Panc1 (cell line): ENCODE measurements at regions not wholly inside any gene's neighbourhood (a gene's known extent, or its start where the extent isn't known, plus 50 kb on each side); places are given as distances from the start of the nearest gene placed in this dataset.

Experiments
- ATAC-seq: fragments of 200-7000 bp; cut with Tn5 transposase; 2 replicates; pipeline ENCODE4 v1.9.1; 2020; ENCODE audit warnings: mild to moderate bottlenecking, moderate library complexity
- BruUV-seq: library from RNA; stranded (reverse); fragments of 400-500 nt; replicated peaks from 2 replicates; lab custom pipeline; 2021; lab: Mats Ljungman, UMichigan
- CTCF ChIA-PET: fragments of 300-600 bp; sonication (Branson Sonifier 250); formaldehyde crosslinking; loops from one replicate; lab custom pipeline; 2022; ENCODE audit warnings: antibody characterized with exemption; lab: Charles Lee
- POLR2A ChIA-PET: fragments of 300-600 bp; sonication (Branson Sonifier 250); formaldehyde crosslinking; loops from one replicate; lab custom pipeline; 2022; ENCODE audit warnings: antibody characterized with exemption; lab: Charles Lee
- DNase-seq: peaks from one replicate; pipeline ENCODE4 v3.0.0-alpha.2; 2010; ENCODE audit warnings: low read depth, low spot score
- H3K27ac ChIP-seq: 2 replicates; pipeline ENCODE4 v1.5.1; 2011; ENCODE audit warnings: mild to moderate bottlenecking, low read length, inconsistent platforms
- H3K27me3 ChIP-seq: fragments of 200-500 bp; sonication (Bioruptor generic); 2 replicates; pipeline ENCODE4 v1.6.0; 2014; ENCODE audit warnings: low read length, inconsistent platforms; ENCODE audit not compliant: control insufficient read depth, insufficient read depth
- H3K36me3 ChIP-seq: fragments of 200-500 bp; sonication (Bioruptor generic); 2 replicates; pipeline ENCODE4 v1.5.1; 2014; ENCODE audit warnings: inconsistent platforms, mild to moderate bottlenecking, low read length, moderate library complexity; ENCODE audit not compliant: control insufficient read depth, insufficient read depth
- H3K4me1 ChIP-seq: 2 replicates; pipeline ENCODE4 v1.5.1; 2011; ENCODE audit warnings: inconsistent platforms, mild to moderate bottlenecking, low read length, moderate library complexity; ENCODE audit not compliant: control insufficient read depth, insufficient read depth
- H3K4me3 ChIP-seq, 2 experiments: 2 replicates each; pipeline ENCODE4 v1.5.1; 2011 to 2012; ENCODE audit warnings: low read depth in 2 of 2, low read length in 2 of 2, mild to moderate bottlenecking in 2 of 2, inconsistent platforms in 1 of 2, moderate library complexity in 1 of 2
- H3K9me3 ChIP-seq: fragments of 200-500 bp; sonication (Bioruptor generic); 2 replicates; pipeline ENCODE4 v1.5.1; 2014; ENCODE audit warnings: low read depth, mild to moderate bottlenecking, inconsistent platforms, low read length, moderate library complexity; ENCODE audit not compliant: control insufficient read depth, insufficient read depth
- POLR2AphosphoS5 ChIP-seq: IDR thresholded peaks from 2 replicates; pipeline ENCODE4 v1.6.1; 2012; ENCODE audit warnings: mild to moderate bottlenecking, low read depth, low read length, moderate library complexity
- REST ChIP-seq, 2 experiments: IDR thresholded peaks; 2 replicates each; pipeline ENCODE4 v1.6.1; 2011 to 2012; ENCODE audit warnings: low read depth in 2 of 2, control low read depth in 1 of 2, low read length in 1 of 2, mild to moderate bottlenecking in 1 of 2, moderate library complexity in 1 of 2; ENCODE audit not compliant: insufficient read depth in 1 of 2
- SIN3A ChIP-seq: IDR thresholded peaks from 2 replicates; pipeline ENCODE4 v1.6.1; 2012; ENCODE audit warnings: low read depth, mild to moderate bottlenecking, low read length, moderate library complexity, borderline replicate concordance; ENCODE audit not compliant: insufficient read depth
- TCF7L2 ChIP-seq: IDR thresholded peaks from 2 replicates; pipeline ENCODE4 v1.6.1; 2011; ENCODE audit warnings: mild to moderate bottlenecking, low read depth, low read length, inconsistent platforms
- in situ Hi-C: cut with HindIII; loops from 2 replicates; pipeline ENCODE4 v1.10.0; 2016; ENCODE audit warnings: low sequenced_read_pairs, low pct_unique_long_range_greater_than_20kb
- intact Hi-C: fragments of 100-400 bp; cut with micrococcal nuclease; formaldehyde crosslinking; loops from one replicate; pipeline ENCODE4 v1.10.0; 2022; ENCODE audit not compliant: unreplicated experiment
- TF ChIP-seq, protein P1 (sequence below): fragments of 450-650 bp; IDR thresholded peaks from 2 replicates; pipeline ENCODE4 v1.5.1; 2017; ENCODE audit warnings: mild to moderate bottlenecking

GRCh38 chr5:40082313-40082712 lies 597.4 kb upstream of the PTGER4 start:
- Histone ChIP-seq H3K9me3 (peaks cover 5% of the 10 kb centered on the region; the same call in 1 of the 2 replicates), H3K4me1 (no peaks in the 10 kb centered on the region), H3K36me3 (no peaks in the 10 kb centered on the region), H3K27me3 (no peaks in the 10 kb centered on the region), H3K4me3 (no peak overlapping the region), H3K27ac (no peak overlapping the region)
- in situ Hi-C loops: no loop called here
- POLR2A ChIA-PET: interaction anchor here (0.7 kb wide), 1 partner anchor 237 kb away, joined by 3 read pairs; no protein-coding TSS in a partner anchor
- CTCF ChIA-PET: no interaction called here
- no TSS peak for BruUV-seq
- no peak for ATAC-seq
- no peak for DNase-seq
- TF ChIP-seq POLR2AphosphoS5 (no peak), SIN3A (no peak), REST (IDR thresholded peaks at IDR 0.05; ENCODE audit: insufficient read depth in 1 of 2, low read depth in 2 of 2, low read length in 1 of 2) (no peak), TCF7L2 (no peak)
- TF ChIP-seq, protein P1, sequence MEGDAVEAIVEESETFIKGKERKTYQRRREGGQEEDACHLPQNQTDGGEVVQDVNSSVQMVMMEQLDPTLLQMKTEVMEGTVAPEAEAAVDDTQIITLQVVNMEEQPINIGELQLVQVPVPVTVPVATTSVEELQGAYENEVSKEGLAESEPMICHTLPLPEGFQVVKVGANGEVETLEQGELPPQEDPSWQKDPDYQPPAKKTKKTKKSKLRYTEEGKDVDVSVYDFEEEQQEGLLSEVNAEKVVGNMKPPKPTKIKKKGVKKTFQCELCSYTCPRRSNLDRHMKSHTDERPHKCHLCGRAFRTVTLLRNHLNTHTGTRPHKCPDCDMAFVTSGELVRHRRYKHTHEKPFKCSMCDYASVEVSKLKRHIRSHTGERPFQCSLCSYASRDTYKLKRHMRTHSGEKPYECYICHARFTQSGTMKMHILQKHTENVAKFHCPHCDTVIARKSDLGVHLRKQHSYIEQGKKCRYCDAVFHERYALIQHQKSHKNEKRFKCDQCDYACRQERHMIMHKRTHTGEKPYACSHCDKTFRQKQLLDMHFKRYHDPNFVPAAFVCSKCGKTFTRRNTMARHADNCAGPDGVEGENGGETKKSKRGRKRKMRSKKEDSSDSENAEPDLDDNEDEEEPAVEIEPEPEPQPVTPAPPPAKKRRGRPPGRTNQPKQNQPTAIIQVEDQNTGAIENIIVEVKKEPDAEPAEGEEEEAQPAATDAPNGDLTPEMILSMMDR: no peak
- intact Hi-C loops: no loop called here

DNA sequence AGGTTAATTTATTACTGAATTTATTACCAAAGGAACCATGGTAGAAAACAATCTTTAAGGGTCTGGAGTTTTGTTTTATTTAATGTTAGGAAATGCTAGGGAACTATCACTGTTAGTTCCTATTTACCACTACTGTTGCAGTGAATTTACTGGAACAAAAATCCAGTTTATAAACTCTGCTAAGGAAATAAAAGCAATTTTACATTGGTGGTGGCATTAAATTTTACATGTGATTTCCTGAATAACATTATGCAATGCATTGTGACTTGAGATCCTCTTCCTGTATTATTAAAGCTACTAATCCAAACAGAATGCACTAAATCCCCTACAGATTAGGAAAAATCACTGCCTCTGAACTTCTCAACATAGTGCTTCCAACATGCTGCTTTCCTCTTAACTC lies 599.5 kb upstream of the PTGER4 start:
- H3K9me3 ChIP-seq: no peaks in the 10 kb centered on the region
- H3K27ac ChIP-seq: no peak overlapping the region
- POLR2A ChIA-PET: no interaction called here
- BruUV-seq: no TSS peak
- no peak overlapping the region for H3K4me3 ChIP-seq
- no peaks in the 10 kb centered on the region for H3K36me3 ChIP-seq
- TF ChIP-seq, protein P1: no peak
- TF ChIP-seq POLR2AphosphoS5 (no peak), TCF7L2 (no peak), SIN3A (no peak), REST (IDR thresholded peaks at IDR 0.05; ENCODE audit: insufficient read depth in 1 of 2, low read depth in 2 of 2, low read length in 1 of 2) (no peak)
- intact Hi-C loops (no loop called here), in situ Hi-C loops (no loop called here)
- CTCF ChIA-PET: no interaction called here
- DNase-seq (no peak), ATAC-seq (no peak)
- no peaks in the 10 kb centered on the region for H3K27me3 ChIP-seq
- no peaks in the 10 kb centered on the region for H3K4me1 ChIP-seq
